HCT116 (cell line): ENCODE measurements at regions not wholly inside any gene's neighbourhood (a gene's known extent, or its start where the extent isn't known, plus 50 kb on each side); places are given as distances from the start of the nearest gene placed in this dataset.

Experiments
- ATAC-seq: fragments of 200-7000 bp; cut with Tn5 transposase; 2 replicates; pipeline ENCODE4 v1.9.1; 2020; ENCODE audit warnings: mild to moderate bottlenecking, moderate library complexity
- BruUV-seq: library from RNA; stranded (reverse); fragments of 400-500 nt; replicated peaks from 2 replicates; lab custom pipeline; 2021; lab: Mats Ljungman, UMichigan
- CTCF ChIA-PET: fragments of 300-600 bp; sonication (Branson Sonifier 250); formaldehyde crosslinking; loops from one replicate; lab custom pipeline; 2021; ENCODE audit warnings: antibody characterized with exemption; lab: Charles Lee
- POLR2A ChIA-PET: fragments of 300-600, 350-600 bp; sonication (Branson Sonifier 250); formaldehyde crosslinking; loops from one replicate; lab custom pipeline; 2021; ENCODE audit warnings: antibody characterized with exemption; lab: Charles Lee
- RAD21 ChIA-PET, 2 experiments: fragments of 300-600 bp; sonication (Branson Sonifier 250); formaldehyde crosslinking; loops; one replicate each; lab custom pipeline; 2023; ENCODE audit warnings: low total read pairs in 2 of 2; ENCODE audit not compliant: uncharacterized antibody in 2 of 2, unreplicated experiment in 2 of 2, low non-redundant PET in 1 of 2; lab: Charles Lee
- DNase-seq: peaks from one replicate; pipeline ENCODE4 v3.0.0-alpha.2; 2010; ENCODE audit warnings: low read depth, low spot score
- H2AFZ ChIP-seq: fragments of 200-600 bp; shearing (Covaris generic), sonication (generic); 2 replicates; pipeline ENCODE4 v1.6.1; 2017; ENCODE audit warnings: low read depth, mixed run types, mixed read lengths, antibody characterized with exemption, low read length; ENCODE audit not compliant: poor library complexity, severe bottlenecking
- H3K27ac ChIP-seq: 2 replicates; pipeline ENCODE4 v1.5.1; 2012; ENCODE audit warnings: low read depth, low read length
- H3K27me3 ChIP-seq: fragments of 200-600 bp; sonication (generic); 2 replicates; pipeline ENCODE4 v1.6.1; 2016; ENCODE audit warnings: mixed run types, low read length, mixed read lengths; ENCODE audit not compliant: insufficient read depth
- H3K36me3 ChIP-seq, 2 experiments: fragments of 200-500 bp in 1 of 2; fragments of 200-600 bp in 1 of 2; sonication (Bioruptor generic) in 1 of 2; sonication (generic) in 1 of 2; 2 replicates each; pipeline versions ENCODE4 v1.5.1 to v1.6.1; 2014 to 2016; ENCODE audit warnings: low read length in 2 of 2, inconsistent platforms in 1 of 2, mixed read lengths in 1 of 2, mixed run types in 1 of 2; ENCODE audit not compliant: insufficient read depth in 2 of 2, control insufficient read depth in 1 of 2
- H3K4me1 ChIP-seq, 2 experiments: fragments of 200-600 bp in 1 of 2; sonication (generic) in 1 of 2; 2 replicates each; pipeline versions ENCODE4 v1.5.1 to v1.6.1; 2012 to 2017; ENCODE audit warnings: low read length in 2 of 2, inconsistent platforms in 1 of 2, mild to moderate bottlenecking in 1 of 2, mixed read lengths in 1 of 2, mixed run types in 1 of 2, moderate library complexity in 1 of 2; ENCODE audit not compliant: insufficient read depth in 2 of 2, control insufficient read depth in 1 of 2
- H3K4me2 ChIP-seq: fragments of 200-600 bp; sonication (generic); 2 replicates; pipeline ENCODE4 v1.6.1; 2017; ENCODE audit warnings: mixed run types, low read length, mixed read lengths
- H3K4me3 ChIP-seq, 2 experiments: fragments of 200-600 bp in 1 of 2; sonication (generic) in 1 of 2; replicated peaks in 1 of 2; 2 replicates each; pipeline ENCODE4 v1.5.1; 2011 to 2016; ENCODE audit warnings: low read length in 2 of 2, control low read depth in 1 of 2, low read depth in 1 of 2, mild to moderate bottlenecking in 1 of 2, mixed read lengths in 1 of 2, mixed run types in 1 of 2
- H3K79me2 ChIP-seq: fragments of 200-600 bp; sonication (generic); 2 replicates; pipeline ENCODE4 v1.6.1; 2017; ENCODE audit warnings: mild to moderate bottlenecking, mixed run types, low read length, moderate library complexity, mixed read lengths; ENCODE audit not compliant: insufficient read depth
- H3K9ac ChIP-seq: fragments of 200-600 bp; sonication (generic); 2 replicates; pipeline ENCODE4 v1.6.1; 2016; ENCODE audit warnings: low read length, mixed read lengths
- H3K9me2 ChIP-seq: fragments of 200-600 bp; sonication (generic), shearing (Covaris generic); 2 replicates; pipeline ENCODE4 v1.6.1; 2017; ENCODE audit warnings: mixed run types, mild to moderate bottlenecking, moderate library complexity; ENCODE audit not compliant: insufficient read depth
- H3K9me3 ChIP-seq, 2 experiments: fragments of 200-500 bp in 1 of 2; fragments of 200-600 bp in 1 of 2; sonication (Bioruptor generic) in 1 of 2; sonication (generic) in 1 of 2; 2 replicates each; pipeline ENCODE4 v1.6.1; 2014 to 2017; ENCODE audit warnings: low read length in 2 of 2, mixed read lengths in 2 of 2, inconsistent platforms in 1 of 2, low read depth in 1 of 2, mild to moderate bottlenecking in 1 of 2, mixed run types in 1 of 2, moderate library complexity in 1 of 2; ENCODE audit not compliant: control insufficient read depth in 1 of 2, insufficient read depth in 1 of 2
- H4K20me1 ChIP-seq: fragments of 200-600 bp; sonication (generic), shearing (Covaris generic); 2 replicates; pipeline ENCODE4 v1.6.1; 2017; ENCODE audit warnings: mixed run types, mild to moderate bottlenecking, moderate library complexity; ENCODE audit not compliant: insufficient read depth
- CBX3 ChIP-seq: IDR thresholded peaks from 2 replicates; pipeline ENCODE4 v1.6.1; 2012; ENCODE audit warnings: low read depth
- CEBPB ChIP-seq: IDR thresholded peaks from 2 replicates; pipeline ENCODE4 v1.6.1; 2012; ENCODE audit warnings: low read depth
- EGR1 ChIP-seq: IDR thresholded peaks from 2 replicates; pipeline ENCODE4 v1.6.1; 2012; ENCODE audit warnings: low read depth
- ELF1 ChIP-seq: IDR thresholded peaks from 2 replicates; pipeline ENCODE4 v1.6.1; 2012; ENCODE audit warnings: low read depth, borderline replicate concordance
- EZH2 ChIP-seq: fragments of 200-600 bp; sonication (generic); IDR thresholded peaks from 2 replicates; pipeline ENCODE4 v1.6.1; 2017; ENCODE audit warnings: antibody characterized with exemption, mixed run types
- EZH2phosphoT487 ChIP-seq: fragments of 200-600 bp; IDR thresholded peaks from 2 replicates; pipeline ENCODE4 v1.6.1; 2018; ENCODE audit warnings: antibody characterized with exemption, borderline replicate concordance
- JUND ChIP-seq: IDR thresholded peaks from 2 replicates; pipeline ENCODE4 v1.6.1; 2012
- POLR2A ChIP-seq: IDR thresholded peaks from 2 replicates; pipeline ENCODE4 v1.7.0; 2011; ENCODE audit warnings: borderline replicate concordance; ENCODE audit not compliant: insufficient read depth, insufficient read length; ENCODE audit errors: extremely low read depth
- RAD21 ChIP-seq: IDR thresholded peaks from 2 replicates; pipeline ENCODE4 v1.6.1; 2012; ENCODE audit warnings: low read depth, mild to moderate bottlenecking
- SIN3A ChIP-seq: IDR thresholded peaks from 2 replicates; pipeline ENCODE4 v1.6.1; 2012; ENCODE audit warnings: low read depth
- SP1 ChIP-seq: IDR thresholded peaks from 2 replicates; pipeline ENCODE4 v1.6.1; 2012; ENCODE audit warnings: low read depth
- TCF7L2 ChIP-seq: IDR thresholded peaks from 2 replicates; pipeline ENCODE4 v1.7.0; 2011; ENCODE audit warnings: borderline replicate concordance, inconsistent platforms; ENCODE audit not compliant: insufficient read depth, insufficient read length; ENCODE audit errors: extremely low read depth
- YY1 ChIP-seq: IDR thresholded peaks from 2 replicates; pipeline ENCODE4 v1.6.1; 2011; ENCODE audit warnings: low read length, low read depth, moderate library complexity, mild to moderate bottlenecking; ENCODE audit not compliant: insufficient replicate concordance; ENCODE audit errors: extremely low read depth
- ZFX ChIP-seq: fragments of 450-650 bp; IDR thresholded peaks from 2 replicates; pipeline ENCODE4 v1.6.1; 2017
- ZNF274 ChIP-seq: fragments of 200-500 bp; sonication (Bioruptor generic); IDR thresholded peaks from 2 replicates; pipeline ENCODE4 v1.6.1; 2014; ENCODE audit warnings: mild to moderate bottlenecking, low read depth, low read length, inconsistent platforms
- intact Hi-C: fragments of 100-400 bp; cut with micrococcal nuclease; formaldehyde crosslinking; loops from 2 replicates; pipeline ENCODE4 v1.10.0; 2022
- TF ChIP-seq, protein P1 (sequence below): IDR thresholded peaks from 2 replicates; pipeline ENCODE4 v1.6.1; 2011; ENCODE audit warnings: mild to moderate bottlenecking, low read length, moderate library complexity; ENCODE audit not compliant: insufficient replicate concordance; ENCODE audit errors: extremely low read depth
- TF ChIP-seq, protein P2 (sequence below), 3 experiments: fragments of 200-600 bp in 1 of 3; sonication (generic) in 1 of 3; IDR thresholded peaks in 2 of 3; conservative IDR thresholded peaks in 1 of 3; 2 replicates each; pipeline ENCODE4 v1.5.1; 2012 to 2017; ENCODE audit warnings: low read depth in 2 of 3, low read length in 2 of 3, antibody characterized with exemption in 1 of 3, borderline replicate concordance in 1 of 3, control low read depth in 1 of 3, mild to moderate bottlenecking in 1 of 3, mixed read lengths in 1 of 3, mixed run types in 1 of 3, moderate library complexity in 1 of 3; ENCODE audit not compliant: insufficient read depth in 1 of 3
- TF ChIP-seq, protein P3 (sequence below): IDR thresholded peaks from 2 replicates; pipeline ENCODE4 v1.6.1; 2012
- TF ChIP-seq, protein P4 (sequence below): IDR thresholded peaks from 2 replicates; pipeline ENCODE4 v1.6.1; 2012; ENCODE audit warnings: low read depth
- TF ChIP-seq, protein P5 (sequence below): IDR thresholded peaks from 2 replicates; pipeline ENCODE4 v1.6.1; 2012

DNA sequence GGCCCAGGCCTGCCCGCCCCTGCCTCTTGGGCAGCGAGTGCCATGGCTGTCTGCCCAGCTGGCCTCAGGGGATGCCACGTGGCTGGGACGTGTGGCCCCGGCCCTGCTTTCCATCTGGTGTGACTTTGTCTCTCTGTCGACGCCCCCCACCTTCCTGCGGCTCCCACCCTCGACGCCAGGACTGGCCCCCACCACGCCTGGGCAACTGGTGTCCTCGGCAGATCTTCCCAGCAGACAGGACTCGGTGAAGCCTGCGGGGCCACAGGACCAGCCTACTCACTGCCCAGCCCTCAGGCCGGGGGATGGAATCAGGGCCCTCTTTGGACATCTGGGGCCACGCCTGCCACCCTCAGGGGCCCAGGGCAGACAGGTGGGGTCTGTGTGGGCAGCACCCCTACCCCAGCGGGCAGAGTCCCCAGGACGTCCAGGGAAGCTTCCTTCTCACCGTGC is 55.1 kb downstream of the UNCX start:
- H3K9ac ChIP-seq = no peak overlapping the region
- no peak for ATAC-seq
- no peaks in the 10 kb centered on the region for H3K9me3 ChIP-seq
- no peak overlapping the region for H2AFZ ChIP-seq
- ChIA-PET POLR2A (no interaction called here), CTCF (no interaction called here), RAD21 (no interaction called here)
- intact Hi-C loops = no loop called here
- TF ChIP-seq RAD21 = no peak
- TF ChIP-seq JUND = no peak
- no peak for TF ChIP-seq ZFX
- TF ChIP-seq, protein P1, sequence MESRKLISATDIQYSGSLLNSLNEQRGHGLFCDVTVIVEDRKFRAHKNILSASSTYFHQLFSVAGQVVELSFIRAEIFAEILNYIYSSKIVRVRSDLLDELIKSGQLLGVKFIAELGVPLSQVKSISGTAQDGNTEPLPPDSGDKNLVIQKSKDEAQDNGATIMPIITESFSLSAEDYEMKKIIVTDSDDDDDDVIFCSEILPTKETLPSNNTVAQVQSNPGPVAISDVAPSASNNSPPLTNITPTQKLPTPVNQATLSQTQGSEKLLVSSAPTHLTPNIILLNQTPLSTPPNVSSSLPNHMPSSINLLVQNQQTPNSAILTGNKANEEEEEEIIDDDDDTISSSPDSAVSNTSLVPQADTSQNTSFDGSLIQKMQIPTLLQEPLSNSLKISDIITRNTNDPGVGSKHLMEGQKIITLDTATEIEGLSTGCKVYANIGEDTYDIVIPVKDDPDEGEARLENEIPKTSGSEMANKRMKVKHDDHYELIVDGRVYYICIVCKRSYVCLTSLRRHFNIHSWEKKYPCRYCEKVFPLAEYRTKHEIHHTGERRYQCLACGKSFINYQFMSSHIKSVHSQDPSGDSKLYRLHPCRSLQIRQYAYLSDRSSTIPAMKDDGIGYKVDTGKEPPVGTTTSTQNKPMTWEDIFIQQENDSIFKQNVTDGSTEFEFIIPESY = no peak
- no peak for TF ChIP-seq TCF7L2
- TF ChIP-seq CEBPB = no peak
- TF ChIP-seq EGR1 = no peak
- TF ChIP-seq, protein P2, sequence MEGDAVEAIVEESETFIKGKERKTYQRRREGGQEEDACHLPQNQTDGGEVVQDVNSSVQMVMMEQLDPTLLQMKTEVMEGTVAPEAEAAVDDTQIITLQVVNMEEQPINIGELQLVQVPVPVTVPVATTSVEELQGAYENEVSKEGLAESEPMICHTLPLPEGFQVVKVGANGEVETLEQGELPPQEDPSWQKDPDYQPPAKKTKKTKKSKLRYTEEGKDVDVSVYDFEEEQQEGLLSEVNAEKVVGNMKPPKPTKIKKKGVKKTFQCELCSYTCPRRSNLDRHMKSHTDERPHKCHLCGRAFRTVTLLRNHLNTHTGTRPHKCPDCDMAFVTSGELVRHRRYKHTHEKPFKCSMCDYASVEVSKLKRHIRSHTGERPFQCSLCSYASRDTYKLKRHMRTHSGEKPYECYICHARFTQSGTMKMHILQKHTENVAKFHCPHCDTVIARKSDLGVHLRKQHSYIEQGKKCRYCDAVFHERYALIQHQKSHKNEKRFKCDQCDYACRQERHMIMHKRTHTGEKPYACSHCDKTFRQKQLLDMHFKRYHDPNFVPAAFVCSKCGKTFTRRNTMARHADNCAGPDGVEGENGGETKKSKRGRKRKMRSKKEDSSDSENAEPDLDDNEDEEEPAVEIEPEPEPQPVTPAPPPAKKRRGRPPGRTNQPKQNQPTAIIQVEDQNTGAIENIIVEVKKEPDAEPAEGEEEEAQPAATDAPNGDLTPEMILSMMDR (IDR thresholded peaks at IDR 0.05 in 2 of 3, conservative IDR thresholded peaks at IDR 0.05 in 1 of 3; ENCODE audit: borderline replicate concordance in 1 of 3, insufficient read depth in 1 of 3, low read depth in 2 of 3, low read length in 2 of 3) = no peak
- no peak for TF ChIP-seq YY1
- no peak for TF ChIP-seq CBX3
- no peak for TF ChIP-seq EZH2phosphoT487
- TF ChIP-seq EZH2 = no peak
- TF ChIP-seq, protein P3, sequence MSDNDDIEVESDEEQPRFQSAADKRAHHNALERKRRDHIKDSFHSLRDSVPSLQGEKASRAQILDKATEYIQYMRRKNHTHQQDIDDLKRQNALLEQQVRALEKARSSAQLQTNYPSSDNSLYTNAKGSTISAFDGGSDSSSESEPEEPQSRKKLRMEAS = no peak
- no peak for TF ChIP-seq ZNF274
- no peak for TF ChIP-seq SIN3A
- TF ChIP-seq SP1 = no peak
- TF ChIP-seq ELF1 = no peak
- TF ChIP-seq, protein P4, sequence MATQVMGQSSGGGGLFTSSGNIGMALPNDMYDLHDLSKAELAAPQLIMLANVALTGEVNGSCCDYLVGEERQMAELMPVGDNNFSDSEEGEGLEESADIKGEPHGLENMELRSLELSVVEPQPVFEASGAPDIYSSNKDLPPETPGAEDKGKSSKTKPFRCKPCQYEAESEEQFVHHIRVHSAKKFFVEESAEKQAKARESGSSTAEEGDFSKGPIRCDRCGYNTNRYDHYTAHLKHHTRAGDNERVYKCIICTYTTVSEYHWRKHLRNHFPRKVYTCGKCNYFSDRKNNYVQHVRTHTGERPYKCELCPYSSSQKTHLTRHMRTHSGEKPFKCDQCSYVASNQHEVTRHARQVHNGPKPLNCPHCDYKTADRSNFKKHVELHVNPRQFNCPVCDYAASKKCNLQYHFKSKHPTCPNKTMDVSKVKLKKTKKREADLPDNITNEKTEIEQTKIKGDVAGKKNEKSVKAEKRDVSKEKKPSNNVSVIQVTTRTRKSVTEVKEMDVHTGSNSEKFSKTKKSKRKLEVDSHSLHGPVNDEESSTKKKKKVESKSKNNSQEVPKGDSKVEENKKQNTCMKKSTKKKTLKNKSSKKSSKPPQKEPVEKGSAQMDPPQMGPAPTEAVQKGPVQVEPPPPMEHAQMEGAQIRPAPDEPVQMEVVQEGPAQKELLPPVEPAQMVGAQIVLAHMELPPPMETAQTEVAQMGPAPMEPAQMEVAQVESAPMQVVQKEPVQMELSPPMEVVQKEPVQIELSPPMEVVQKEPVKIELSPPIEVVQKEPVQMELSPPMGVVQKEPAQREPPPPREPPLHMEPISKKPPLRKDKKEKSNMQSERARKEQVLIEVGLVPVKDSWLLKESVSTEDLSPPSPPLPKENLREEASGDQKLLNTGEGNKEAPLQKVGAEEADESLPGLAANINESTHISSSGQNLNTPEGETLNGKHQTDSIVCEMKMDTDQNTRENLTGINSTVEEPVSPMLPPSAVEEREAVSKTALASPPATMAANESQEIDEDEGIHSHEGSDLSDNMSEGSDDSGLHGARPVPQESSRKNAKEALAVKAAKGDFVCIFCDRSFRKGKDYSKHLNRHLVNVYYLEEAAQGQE = no peak
- TF ChIP-seq, protein P5, sequence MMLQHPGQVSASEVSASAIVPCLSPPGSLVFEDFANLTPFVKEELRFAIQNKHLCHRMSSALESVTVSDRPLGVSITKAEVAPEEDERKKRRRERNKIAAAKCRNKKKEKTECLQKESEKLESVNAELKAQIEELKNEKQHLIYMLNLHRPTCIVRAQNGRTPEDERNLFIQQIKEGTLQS = no peak
- TF ChIP-seq POLR2A = no peak
- no peaks in the 10 kb centered on the region for H3K9me2 ChIP-seq
- no peaks in the 10 kb centered on the region for H3K36me3 ChIP-seq
- no TSS peak for BruUV-seq
- no peak overlapping the region for H3K4me2 ChIP-seq
- H3K4me3 ChIP-seq = no peak overlapping the region
- no peak overlapping the region for H3K27ac ChIP-seq
- no peaks in the 10 kb centered on the region for H4K20me1 ChIP-seq
- DNase-seq = no peak
- peaks cover 0 to 6% of the 10 kb centered on the region in 2 experiments; a peak in 1 of 4 replicates for H3K4me1 ChIP-seq
- no peaks in the 10 kb centered on the region for H3K79me2 ChIP-seq
- H3K27me3 ChIP-seq = no peaks in the 10 kb centered on the region
